Activated naive CD8-positive, alpha-beta T cell treated with anti-CD3 and anti-CD28 coated beads, Interleukin-2, amount 50 U/mL, for 24 hours (primary cell): ENCODE measurements at regions not wholly inside any gene's neighbourhood (a gene's known extent, or its start where the extent isn't known, plus 50 kb on each side); places are given as distances from the start of the nearest gene placed in this dataset.
"Not testable (repeated sequence)": the region's sequence is repeated elsewhere in the genome, so short reads cannot be mapped to it uniquely, and the experiment has no call there.

Experiments
- ATAC-seq: fragments of 150-1000 bp; cut with Tn5 transposase; one replicate; pipeline ENCODE4 v1.10.0; 2021
- DNase-seq: peaks from one replicate; pipeline ENCODE4 v3.0.0; 2021
- H3K27ac Mint-ChIP-seq: one replicate; pipeline ENCODE4 v1.8.0; 2021; ENCODE audit warnings: mild to moderate bottlenecking, mixed read lengths
- H3K27me3 Mint-ChIP-seq: one replicate; pipeline ENCODE4 v1.8.0; 2021; ENCODE audit warnings: mixed read lengths
- H3K36me3 Mint-ChIP-seq: one replicate; pipeline ENCODE4 v1.8.0; 2021; ENCODE audit warnings: low read depth, mixed read lengths
- H3K4me1 Mint-ChIP-seq: one replicate; pipeline ENCODE4 v1.8.0; 2021; ENCODE audit warnings: mixed read lengths
- H3K4me3 Mint-ChIP-seq: one replicate; pipeline ENCODE4 v1.8.0; 2021; ENCODE audit warnings: mild to moderate bottlenecking, moderate library complexity, mixed read lengths
- H3K9me3 Mint-ChIP-seq: one replicate; pipeline ENCODE4 v1.8.0; 2021; ENCODE audit warnings: mixed read lengths

- H3K27me3 Mint-ChIP-seq, result peaks cover 2% of the 10 kb centered on the region
- H3K36me3 Mint-ChIP-seq, result no peaks in the 10 kb centered on the region
- DNase-seq, result no peak
- no peak overlapping the region for H3K4me3 Mint-ChIP-seq
- no peak for ATAC-seq
- H3K9me3 Mint-ChIP-seq, result no peaks in the 10 kb centered on the region
- H3K27ac Mint-ChIP-seq, result no peak overlapping the region
- no peaks in the 10 kb centered on the region for H3K4me1 Mint-ChIP-seq
Observed at GRCh38 chr18:10252952-10253705, 201.3 kb upstream of the APCDD1 start.

- DNase-seq, H3K4me3 Mint-ChIP-seq, H3K27ac Mint-ChIP-seq, ATAC-seq, H3K36me3 Mint-ChIP-seq, H3K27me3 Mint-ChIP-seq, H3K4me1 Mint-ChIP-seq, H3K9me3 Mint-ChIP-seq: not testable (repeated sequence)
Observed at GRCh38 chr18:10256276-10256675, 198.2 kb upstream of the APCDD1 start.

GRCh38 chr18:10258836-10259474 lies 195.5 kb upstream of the APCDD1 start:
- Mint-ChIP-seq H3K27ac (no peak overlapping the region), H3K9me3 (no peaks in the 10 kb centered on the region), H3K4me1 (no peaks in the 10 kb centered on the region), H3K27me3 (peaks cover 2% of the 10 kb centered on the region), H3K4me3 (no peak overlapping the region), H3K36me3 (no peaks in the 10 kb centered on the region)
- no peak for ATAC-seq
- DNase-seq, result no peak

DNA sequence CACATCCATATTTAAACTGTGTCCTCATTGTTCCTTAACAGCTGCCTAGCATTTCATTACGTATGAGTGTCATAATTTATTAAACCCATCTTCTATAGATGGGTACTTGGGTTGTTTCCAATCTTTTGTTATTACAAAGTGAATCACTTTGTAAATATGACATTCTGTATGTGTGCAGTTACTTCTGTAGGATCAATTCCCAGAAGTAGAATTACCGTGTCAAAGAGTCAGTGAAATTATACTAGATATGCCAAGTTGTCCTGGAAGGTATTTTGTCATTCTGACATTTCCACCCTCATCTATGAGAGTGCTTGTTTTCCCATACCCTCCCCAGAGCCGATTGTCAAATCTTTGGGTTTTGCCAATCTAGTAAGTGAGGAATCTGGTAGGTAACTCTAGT lies 194.5 kb upstream of the APCDD1 start:
- no peak overlapping the region for H3K4me3 Mint-ChIP-seq
- H3K36me3 Mint-ChIP-seq, result no peaks in the 10 kb centered on the region
- H3K27ac Mint-ChIP-seq, result no peak overlapping the region
- peaks cover 4% of the 10 kb centered on the region for H3K4me1 Mint-ChIP-seq
- ATAC-seq (no peak), DNase-seq (no peak)
- H3K27me3 Mint-ChIP-seq, result peaks cover 2% of the 10 kb centered on the region
- H3K9me3 Mint-ChIP-seq, result no peaks in the 10 kb centered on the region

DNA sequence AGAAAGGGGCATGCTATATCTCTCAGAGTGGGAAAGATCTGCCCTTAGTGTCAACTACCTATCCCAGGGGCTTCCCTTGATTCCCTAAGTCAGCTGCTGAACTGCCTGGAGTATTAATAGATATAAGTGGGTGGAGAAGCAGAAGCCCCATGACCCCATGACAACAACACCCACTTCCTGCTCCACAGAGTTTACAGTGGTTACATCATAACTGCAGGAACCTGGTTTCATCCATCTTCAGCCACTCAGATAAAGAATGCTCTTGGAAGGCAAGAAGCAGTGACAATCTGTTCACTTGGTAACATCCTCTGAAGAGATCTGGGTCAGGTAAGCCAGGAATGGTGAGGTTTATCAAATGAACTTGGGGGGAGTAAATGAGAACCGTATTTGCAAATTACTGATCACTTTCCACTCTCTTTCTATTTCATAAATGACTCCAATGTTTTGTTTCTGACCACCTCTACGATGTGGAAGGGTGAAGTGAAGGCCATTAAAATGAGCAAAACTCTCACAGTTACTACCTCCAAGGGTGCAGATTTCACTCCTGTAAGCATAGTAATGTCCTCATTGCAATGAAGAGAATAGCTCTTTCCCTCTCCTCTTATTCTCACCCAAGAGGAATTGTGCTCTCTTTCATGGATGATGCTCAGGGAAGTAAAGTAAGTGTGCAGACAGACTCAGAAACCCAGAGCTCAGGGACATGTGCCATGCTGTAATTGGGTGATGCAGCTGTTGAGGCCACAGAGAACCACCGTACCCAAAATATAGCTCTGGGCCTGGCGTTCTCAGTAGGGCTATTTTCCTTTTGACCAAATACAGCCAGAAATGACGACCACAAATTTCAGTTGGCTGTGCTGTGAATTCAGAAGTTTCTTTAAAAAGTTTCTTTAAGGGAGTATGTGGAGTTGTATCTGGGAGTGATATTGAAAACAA lies 192.8 kb upstream of the APCDD1 start:
- Mint-ChIP-seq H3K27me3 (no peaks in the 10 kb centered on the region), H3K4me1 (peaks cover 7% of the 10 kb centered on the region), H3K4me3 (no peak overlapping the region), H3K9me3 (no peaks in the 10 kb centered on the region), H3K27ac (no peak overlapping the region), H3K36me3 (no peaks in the 10 kb centered on the region)
- ATAC-seq (no peak), DNase-seq (no peak)

DNA sequence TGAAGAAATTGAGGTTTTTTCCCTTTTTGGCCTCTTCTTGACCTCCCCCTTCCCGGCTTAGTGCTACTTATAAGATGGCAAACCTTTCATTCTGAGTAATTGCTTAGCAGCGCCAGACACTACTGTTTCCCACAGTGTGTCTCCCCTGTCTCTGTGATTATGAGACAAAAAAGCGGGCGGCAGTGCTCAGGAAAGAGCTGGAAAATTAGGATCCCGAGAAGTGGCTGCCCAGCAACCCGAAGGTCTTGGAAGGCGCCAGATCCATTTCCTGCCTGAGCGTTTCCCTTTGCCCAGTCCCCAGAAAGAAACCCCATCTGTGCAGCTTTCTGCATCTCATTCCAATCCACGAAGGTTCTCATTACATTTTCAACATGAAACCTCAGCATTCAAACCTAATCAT lies 191.9 kb upstream of the APCDD1 start:
- ATAC-seq (no peak), DNase-seq (no peak)
- Mint-ChIP-seq H3K36me3 (no peaks in the 10 kb centered on the region), H3K27me3 (no peaks in the 10 kb centered on the region), H3K27ac (no peak overlapping the region), H3K4me1 (peaks cover 7% of the 10 kb centered on the region), H3K4me3 (no peak overlapping the region), H3K9me3 (no peaks in the 10 kb centered on the region)

DNA sequence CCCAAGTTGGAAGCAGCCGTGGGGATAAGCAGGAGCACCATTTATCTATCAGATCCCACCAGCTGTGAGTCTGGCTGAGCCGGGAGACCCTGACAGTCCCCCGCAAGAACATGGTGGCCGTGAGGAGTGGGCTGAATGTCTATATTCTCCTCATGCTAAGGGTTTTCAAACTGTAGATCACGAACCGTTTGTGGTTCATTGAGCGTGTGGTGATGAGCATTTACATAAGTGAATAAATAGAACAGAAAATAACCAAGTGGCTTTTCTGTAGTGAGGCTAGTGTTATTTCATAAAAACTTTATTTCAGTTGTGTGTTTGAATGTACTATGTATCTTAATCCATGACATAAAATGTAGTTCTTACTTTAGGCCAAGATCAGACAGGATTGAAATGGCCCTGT lies 190.2 kb upstream of the APCDD1 start:
- no peak for ATAC-seq
- peaks cover 7% of the 10 kb centered on the region for H3K4me1 Mint-ChIP-seq
- H3K4me3 Mint-ChIP-seq, result no peak overlapping the region
- DNase-seq, result no peak
- no peaks in the 10 kb centered on the region for H3K27me3 Mint-ChIP-seq
- no peak overlapping the region for H3K27ac Mint-ChIP-seq
- no peaks in the 10 kb centered on the region for H3K9me3 Mint-ChIP-seq
- H3K36me3 Mint-ChIP-seq, result no peaks in the 10 kb centered on the region

- ATAC-seq (no peak), DNase-seq (no peak)
- Mint-ChIP-seq H3K9me3 (no peaks in the 10 kb centered on the region), H3K36me3 (no peaks in the 10 kb centered on the region), H3K27me3 (no peaks in the 10 kb centered on the region), H3K4me1 (peaks cover 7% of the 10 kb centered on the region), H3K4me3 (no peak overlapping the region), H3K27ac (no peak overlapping the region)
Observed at GRCh38 chr18:10265560-10266333, 188.7 kb upstream of the APCDD1 start.

- H3K27me3 Mint-ChIP-seq, result no peaks in the 10 kb centered on the region
- H3K36me3 Mint-ChIP-seq, result no peaks in the 10 kb centered on the region
- H3K9me3 Mint-ChIP-seq, result no peaks in the 10 kb centered on the region
- no peak for ATAC-seq
- H3K27ac Mint-ChIP-seq, result no peak overlapping the region
- no peak overlapping the region for H3K4me3 Mint-ChIP-seq
- H3K4me1 Mint-ChIP-seq, result peaks cover 7% of the 10 kb centered on the region
- no peak for DNase-seq
Observed at GRCh38 chr18:10266334-10266590, 188.2 kb upstream of the APCDD1 start.

- H3K4me3 Mint-ChIP-seq, result no peak overlapping the region
- H3K36me3 Mint-ChIP-seq, result no peaks in the 10 kb centered on the region
- DNase-seq, result no peak
- no peaks in the 10 kb centered on the region for H3K9me3 Mint-ChIP-seq
- ATAC-seq, result no peak
- no peak overlapping the region for H3K27ac Mint-ChIP-seq
- no peaks in the 10 kb centered on the region for H3K27me3 Mint-ChIP-seq
- H3K4me1 Mint-ChIP-seq, result peaks cover 5% of the 10 kb centered on the region
Observed at GRCh38 chr18:10269261-10269660, 185.2 kb upstream of the APCDD1 start.

DNA sequence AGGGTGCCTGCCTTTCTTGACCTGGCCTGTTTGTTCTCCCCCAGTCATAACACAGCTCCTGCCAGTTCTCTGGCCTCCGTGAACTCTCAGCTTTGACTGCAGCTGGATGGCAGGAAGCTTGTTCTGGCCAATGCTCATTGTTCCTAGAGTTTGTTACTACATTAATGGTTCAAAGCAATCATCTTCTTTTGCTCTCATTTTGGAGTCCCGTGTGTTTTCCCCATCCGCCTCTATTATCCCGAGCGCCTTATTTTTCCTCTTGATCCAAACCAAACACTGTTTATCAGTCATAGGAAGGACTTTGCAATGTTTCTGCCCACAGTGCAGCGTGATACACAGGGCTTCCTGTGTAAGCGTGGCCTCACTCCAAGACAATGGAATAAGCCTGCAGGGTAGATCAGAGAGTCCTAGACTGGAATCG lies 184.3 kb upstream of the APCDD1 start:
- ATAC-seq (no peak), DNase-seq (no peak)
- Mint-ChIP-seq H3K9me3 (no peaks in the 10 kb centered on the region), H3K27me3 (no peaks in the 10 kb centered on the region), H3K27ac (no peak overlapping the region), H3K4me3 (no peak overlapping the region), H3K36me3 (no peaks in the 10 kb centered on the region), H3K4me1 (peaks cover 4% of the 10 kb centered on the region)

DNA sequence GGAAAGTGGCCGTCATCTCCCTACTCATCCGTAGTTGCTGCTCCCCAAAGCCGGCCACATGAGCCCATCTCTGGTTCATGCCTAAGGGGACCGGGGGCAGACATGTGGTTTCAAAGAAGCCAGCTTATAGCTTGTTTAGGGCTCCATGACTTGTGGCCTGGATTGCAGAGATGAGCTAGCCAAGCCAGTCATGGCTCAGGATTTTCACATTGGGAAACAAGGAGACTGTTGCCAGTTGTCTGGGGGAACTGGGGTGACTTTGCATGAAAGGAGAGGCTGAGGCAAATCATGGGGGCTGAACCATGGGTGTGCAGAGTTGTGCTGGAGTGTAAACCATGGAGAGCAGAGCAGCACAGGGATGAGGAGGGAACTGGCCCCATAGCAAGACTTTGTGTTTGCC lies 183.0 kb upstream of the APCDD1 start:
- DNase-seq (no peak), ATAC-seq (no peak)
- H3K9me3 Mint-ChIP-seq, result peaks cover 5% of the 10 kb centered on the region
- H3K27me3 Mint-ChIP-seq, result no peaks in the 10 kb centered on the region
- no peak overlapping the region for H3K27ac Mint-ChIP-seq
- peaks cover 2% of the 10 kb centered on the region for H3K4me1 Mint-ChIP-seq
- no peak overlapping the region for H3K4me3 Mint-ChIP-seq
- no peaks in the 10 kb centered on the region for H3K36me3 Mint-ChIP-seq

GRCh38 chr18:10274301-10274700 lies 180.1 kb upstream of the APCDD1 start:
- Mint-ChIP-seq H3K9me3 (peaks cover 5% of the 10 kb centered on the region), H3K27me3 (no peaks in the 10 kb centered on the region), H3K36me3 (no peaks in the 10 kb centered on the region), H3K4me1 (peaks cover 2% of the 10 kb centered on the region), H3K4me3 (no peak overlapping the region), H3K27ac (no peak overlapping the region)
- ATAC-seq (no peak), DNase-seq (no peak)

DNA sequence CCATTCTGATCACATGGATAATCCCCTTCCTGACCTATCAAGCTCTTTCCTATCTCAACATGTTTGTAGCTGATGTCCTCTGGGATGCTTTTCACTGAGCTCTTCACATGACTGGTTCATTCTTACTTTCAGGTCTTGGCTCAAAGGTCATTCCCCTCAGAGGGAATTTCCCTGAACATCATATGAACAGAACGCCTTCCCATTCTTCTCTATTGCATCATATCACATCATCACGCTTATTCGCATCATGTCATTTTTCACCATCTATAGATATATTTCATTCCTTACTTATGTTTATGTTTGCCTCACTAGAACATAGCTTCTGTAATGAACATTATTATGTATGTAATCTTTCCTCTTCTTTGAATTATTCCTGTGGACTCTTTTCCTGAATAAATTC lies 178.9 kb upstream of the APCDD1 start:
- ATAC-seq, result no peak
- H3K36me3 Mint-ChIP-seq, result no peaks in the 10 kb centered on the region
- no peak overlapping the region for H3K27ac Mint-ChIP-seq
- peaks cover 2% of the 10 kb centered on the region for H3K4me1 Mint-ChIP-seq
- DNase-seq, result no peak
- H3K9me3 Mint-ChIP-seq, result peaks cover 5% of the 10 kb centered on the region
- H3K4me3 Mint-ChIP-seq, result no peak overlapping the region
- H3K27me3 Mint-ChIP-seq, result no peaks in the 10 kb centered on the region
